Fibroblast of lung (primary cell): ENCODE measurements at regions not wholly inside any gene's neighbourhood (a gene's known extent, or its start where the extent isn't known, plus 50 kb on each side); places are given as distances from the start of the nearest gene placed in this dataset.
A peak's percentile ranks its signal among the peaks of the same experiment; 100 is the strongest.

Experiments used
- DNase-seq, 2 donors: peaks; one replicate each; pipeline versions ENCODE4 v3.0.0 to v3.0.0-alpha.2; 2010; ENCODE audit warnings: low read depth in 2 of 2
- H2AFZ ChIP-seq: 2 replicates; pipeline ENCODE4 v1.5.1; 2012; ENCODE audit warnings: low read length, control low read depth, inconsistent platforms
- H3K27ac ChIP-seq: 2 replicates; pipeline ENCODE4 v1.5.1; 2011; ENCODE audit warnings: low read length, control low read depth; ENCODE audit not compliant: insufficient read depth
- H3K27me3 ChIP-seq: 2 replicates; pipeline ENCODE4 v1.5.1; 2011; ENCODE audit warnings: mild to moderate bottlenecking, low read length; ENCODE audit not compliant: control insufficient read depth, insufficient read depth
- H3K36me3 ChIP-seq: 2 replicates; pipeline ENCODE4 v1.5.1; 2011; ENCODE audit warnings: low read length; ENCODE audit not compliant: control insufficient read depth, insufficient read depth
- H3K4me1 ChIP-seq: 2 replicates; pipeline ENCODE4 v1.5.1; 2011; ENCODE audit warnings: low read length; ENCODE audit not compliant: control insufficient read depth, insufficient read depth; ENCODE audit errors: extremely low read depth
- H3K4me2 ChIP-seq: 2 replicates; pipeline ENCODE4 v1.5.1; 2011; ENCODE audit warnings: low read length, control low read depth; ENCODE audit not compliant: insufficient read depth; ENCODE audit errors: extremely low read depth
- H3K4me3 ChIP-seq, 4 experiments: fragments of 200-600 bp in 1 of 4; sonication (generic) in 1 of 4; replicated peaks in 1 of 4; 2 replicates each; pipeline ENCODE4 v1.5.1; 2011 to 2016; ENCODE audit warnings: low read length in 4 of 4, low read depth in 3 of 4, mild to moderate bottlenecking in 3 of 4, control low read depth in 2 of 4, inconsistent platforms in 1 of 4, mixed read lengths in 1 of 4; ENCODE audit not compliant: insufficient read depth in 1 of 4; ENCODE audit errors: control extremely low read depth in 1 of 4
- H3K79me2 ChIP-seq: 2 replicates; pipeline ENCODE4 v1.5.1; 2012; ENCODE audit warnings: mild to moderate bottlenecking, low read length, inconsistent platforms; ENCODE audit not compliant: control insufficient read depth, insufficient read depth
- H3K9ac ChIP-seq: 2 replicates; pipeline ENCODE4 v1.5.1; 2011; ENCODE audit warnings: mild to moderate bottlenecking, low read length, control low read depth; ENCODE audit not compliant: insufficient read depth
- H3K9me3 ChIP-seq: 2 replicates; pipeline ENCODE4 v1.5.1; 2012; ENCODE audit warnings: low read depth, low read length; ENCODE audit not compliant: control insufficient read depth, insufficient read depth
- H4K20me1 ChIP-seq: 2 replicates; pipeline ENCODE4 v1.5.1; 2011; ENCODE audit warnings: low read length; ENCODE audit not compliant: control insufficient read depth, insufficient read depth; ENCODE audit errors: extremely low read depth
- EZH2 ChIP-seq: IDR thresholded peaks from 2 replicates; pipeline ENCODE4 v1.5.1; 2012; ENCODE audit warnings: low read length, control low read depth, mild to moderate bottlenecking; ENCODE audit errors: missing control alignments
- TF ChIP-seq, protein P1 (sequence below), 2 donors: IDR thresholded peaks in 1 of 2; conservative IDR thresholded peaks in 1 of 2; 1 replicate in 1 of 2; 2 replicates in 1 of 2; pipeline ENCODE4 v1.5.1; 2011 to 2012; ENCODE audit warnings: low read length in 2 of 2, control low read depth in 1 of 2, inconsistent platforms in 1 of 2, low read depth in 1 of 2, mild to moderate bottlenecking in 1 of 2

DNA sequence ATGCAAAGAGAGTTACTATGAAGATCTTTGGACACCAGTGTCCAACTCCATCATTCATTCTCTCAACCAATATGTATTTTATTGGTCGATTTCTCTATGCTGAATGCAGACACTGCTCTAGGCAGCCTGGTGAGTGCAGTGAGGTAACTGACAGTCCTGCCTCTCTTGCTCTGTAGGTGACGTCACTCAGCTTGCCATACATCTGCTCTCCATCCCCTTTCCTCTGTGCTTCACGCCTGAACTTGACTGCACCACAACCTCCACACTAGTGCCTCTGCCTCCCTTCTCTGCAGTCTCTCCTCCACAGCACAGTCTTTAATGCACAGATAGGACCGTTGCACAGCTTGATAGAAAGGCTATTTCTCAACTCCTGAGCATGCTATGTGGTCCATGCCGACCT, 344.9 kb upstream of the NOCT start:
- H3K27ac ChIP-seq: no peak overlapping the region
- H3K4me1 ChIP-seq: peaks cover 2% of the 10 kb centered on the region
- H3K9ac ChIP-seq: no peak overlapping the region
- H3K4me3 ChIP-seq: no peak overlapping the region
- no peak for TF ChIP-seq EZH2
- TF ChIP-seq, protein P1, sequence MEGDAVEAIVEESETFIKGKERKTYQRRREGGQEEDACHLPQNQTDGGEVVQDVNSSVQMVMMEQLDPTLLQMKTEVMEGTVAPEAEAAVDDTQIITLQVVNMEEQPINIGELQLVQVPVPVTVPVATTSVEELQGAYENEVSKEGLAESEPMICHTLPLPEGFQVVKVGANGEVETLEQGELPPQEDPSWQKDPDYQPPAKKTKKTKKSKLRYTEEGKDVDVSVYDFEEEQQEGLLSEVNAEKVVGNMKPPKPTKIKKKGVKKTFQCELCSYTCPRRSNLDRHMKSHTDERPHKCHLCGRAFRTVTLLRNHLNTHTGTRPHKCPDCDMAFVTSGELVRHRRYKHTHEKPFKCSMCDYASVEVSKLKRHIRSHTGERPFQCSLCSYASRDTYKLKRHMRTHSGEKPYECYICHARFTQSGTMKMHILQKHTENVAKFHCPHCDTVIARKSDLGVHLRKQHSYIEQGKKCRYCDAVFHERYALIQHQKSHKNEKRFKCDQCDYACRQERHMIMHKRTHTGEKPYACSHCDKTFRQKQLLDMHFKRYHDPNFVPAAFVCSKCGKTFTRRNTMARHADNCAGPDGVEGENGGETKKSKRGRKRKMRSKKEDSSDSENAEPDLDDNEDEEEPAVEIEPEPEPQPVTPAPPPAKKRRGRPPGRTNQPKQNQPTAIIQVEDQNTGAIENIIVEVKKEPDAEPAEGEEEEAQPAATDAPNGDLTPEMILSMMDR (conservative IDR thresholded peaks at IDR 0.05 in 1 of 2, IDR thresholded peaks at IDR 0.05 in 1 of 2; ENCODE audit: low read depth in 1 of 2, low read length in 2 of 2): no peak
- DNase-seq: no peak
- no peaks in the 10 kb centered on the region for H3K36me3 ChIP-seq
- H4K20me1 ChIP-seq: no peaks in the 10 kb centered on the region
- no peaks in the 10 kb centered on the region for H3K9me3 ChIP-seq
- H2AFZ ChIP-seq: no peak overlapping the region
- no peaks in the 10 kb centered on the region for H3K79me2 ChIP-seq
- no peaks in the 10 kb centered on the region for H3K27me3 ChIP-seq
- no peak overlapping the region for H3K4me2 ChIP-seq

GRCh38 chr4:138669479-138670315, 345.9 kb upstream of the NOCT start:
- peak; percentile 59 to 98 for DNase-seq
- no peaks in the 10 kb centered on the region for H3K27me3 ChIP-seq
- H3K36me3 ChIP-seq: no peaks in the 10 kb centered on the region
- H4K20me1 ChIP-seq: no peaks in the 10 kb centered on the region
- peaks cover 2% of the 10 kb centered on the region for H3K4me1 ChIP-seq
- H3K4me3 ChIP-seq: no peak overlapping the region
- no peak overlapping the region for H3K27ac ChIP-seq
- no peak overlapping the region for H3K9ac ChIP-seq
- no peak overlapping the region for H3K4me2 ChIP-seq
- no peak overlapping the region for H2AFZ ChIP-seq
- no peaks in the 10 kb centered on the region for H3K9me3 ChIP-seq
- no peaks in the 10 kb centered on the region for H3K79me2 ChIP-seq
- TF ChIP-seq EZH2: no peak
- TF ChIP-seq, protein P1 (conservative IDR thresholded peaks at IDR 0.05 in 1 of 2, IDR thresholded peaks at IDR 0.05 in 1 of 2; ENCODE audit: low read depth in 1 of 2, low read length in 2 of 2): no peak

DNA sequence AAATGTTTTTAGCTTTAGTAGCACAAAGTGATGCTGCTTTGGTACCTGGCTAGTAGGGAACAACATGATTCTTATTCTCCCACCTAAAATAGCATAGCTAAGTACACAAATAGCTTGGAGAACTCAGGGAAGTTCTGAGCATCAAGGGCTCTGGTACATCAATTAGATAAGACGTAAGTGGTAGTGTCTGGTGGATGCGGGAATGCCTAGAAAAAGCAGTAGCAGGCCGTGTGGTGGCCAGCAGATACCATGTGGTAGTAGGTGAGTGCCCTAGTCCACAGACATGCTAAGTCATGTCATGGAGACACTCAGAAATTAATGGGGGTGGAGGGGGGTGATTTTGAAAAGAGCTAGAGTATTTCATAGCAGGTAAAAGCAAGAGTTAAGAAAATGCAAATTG, 347.3 kb upstream of the NOCT start:
- no peaks in the 10 kb centered on the region for H3K36me3 ChIP-seq
- no peaks in the 10 kb centered on the region for H3K27me3 ChIP-seq
- no peak overlapping the region for H3K4me3 ChIP-seq
- H3K4me1 ChIP-seq: no peaks in the 10 kb centered on the region
- no peak for DNase-seq
- no peak overlapping the region for H3K9ac ChIP-seq
- H4K20me1 ChIP-seq: no peaks in the 10 kb centered on the region
- TF ChIP-seq, protein P1 (conservative IDR thresholded peaks at IDR 0.05 in 1 of 2, IDR thresholded peaks at IDR 0.05 in 1 of 2; ENCODE audit: low read depth in 1 of 2, low read length in 2 of 2): no peak
- no peak for TF ChIP-seq EZH2
- H3K4me2 ChIP-seq: no peak overlapping the region
- no peaks in the 10 kb centered on the region for H3K79me2 ChIP-seq
- H3K27ac ChIP-seq: no peak overlapping the region
- H3K9me3 ChIP-seq: no peaks in the 10 kb centered on the region
- no peak overlapping the region for H2AFZ ChIP-seq
